Uterus (tissue), 3 donors: ENCODE measurements at regions not wholly inside any gene's neighbourhood (a gene's known extent, or its start where the extent isn't known, plus 50 kb on each side); places are given as distances from the start of the nearest gene placed in this dataset.

ENCODE experiments used
- DNase-seq, 2 donors: peaks; one replicate each; pipeline ENCODE4 v3.0.0-alpha.2; 2019 to 2020
- H3K27ac ChIP-seq, 2 donors: fragments of 200-600 bp; sonication (generic); 1 replicate in 1 of 2; 2 replicates in 1 of 2; pipeline ENCODE4 v1.5.1; 2016 to 2018
- H3K27me3 ChIP-seq, 2 donors: fragments of 200-600 bp; sonication (generic); one replicate each; pipeline ENCODE4 v1.5.1; 2018 to 2019; ENCODE audit warnings: control low read depth in 1 of 2
- H3K36me3 ChIP-seq, 2 donors: fragments of 200-600 bp; sonication (generic); one replicate each; pipeline ENCODE4 v1.5.1; 2019; ENCODE audit warnings: control low read depth in 1 of 2
- H3K4me1 ChIP-seq, 2 donors: fragments of 200-600 bp; sonication (generic); one replicate each; pipeline ENCODE4 v1.5.1; 2018 to 2019; ENCODE audit warnings: control low read depth in 1 of 2
- H3K4me3 ChIP-seq, 2 donors: fragments of 200-600 bp; sonication (generic); 1 replicate in 1 of 2; 2 replicates in 1 of 2; pipeline ENCODE4 v1.5.1; 2018 to 2019; ENCODE audit warnings: mild to moderate bottlenecking in 1 of 2
- H3K9me3 ChIP-seq, 2 donors: fragments of 200-600 bp; sonication (generic); one replicate each; pipeline ENCODE4 v1.5.1; 2019; ENCODE audit warnings: control low read depth in 1 of 2
- POLR2A ChIP-seq, 2 donors: fragments of 450-650 bp; IDR thresholded peaks; one replicate each; pipeline ENCODE4 v1.6.1; 2016; ENCODE audit warnings: antibody characterized with exemption in 2 of 2, mild to moderate bottlenecking in 1 of 2, moderate library complexity in 1 of 2
- intact Hi-C: fragments of 100-400 bp; cut with DNase I; formaldehyde crosslinking; loops from one replicate; pipeline ENCODE4 v1.15.1; 2023; ENCODE audit warnings: low total_unique reads
- TF ChIP-seq, protein P1 (sequence below), 4 experiments: fragments of 200-600 bp in 2 of 4; fragments of 450-650 bp in 2 of 4; sonication (generic) in 2 of 4; IDR thresholded peaks; one replicate each; pipeline ENCODE4 v1.5.1; 2016 to 2019; ENCODE audit warnings: antibody characterized with exemption in 4 of 4, mild to moderate bottlenecking in 2 of 4, moderate library complexity in 1 of 4
- donor health status: DM: yes; HTN: yes; CAD: no.

DNA sequence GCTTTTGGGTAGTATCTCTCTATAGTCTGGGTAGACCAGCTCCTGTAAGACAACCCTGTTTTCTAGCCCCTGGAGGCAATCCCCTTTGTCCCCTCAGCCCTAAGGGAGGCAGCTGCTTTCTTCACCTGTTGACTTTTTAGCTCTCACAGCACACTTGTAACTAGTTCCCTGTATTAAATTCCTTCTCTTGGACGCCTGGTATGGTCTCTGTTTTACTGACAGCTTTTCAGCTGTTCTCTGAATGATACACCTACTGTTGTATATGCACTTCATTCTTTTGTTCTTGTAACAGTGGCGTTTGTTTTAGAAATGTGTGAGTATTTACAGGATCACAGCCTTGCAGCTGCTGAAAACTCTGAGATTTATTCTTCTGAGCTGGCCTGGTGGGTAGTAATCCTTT lies 413.0 kb upstream of the RBMS3 start:
- H3K36me3 ChIP-seq, result no peaks in the 10 kb centered on the region
- no peak for TF ChIP-seq POLR2A (IDR thresholded peaks at IDR 0.05)
- TF ChIP-seq, protein P1, sequence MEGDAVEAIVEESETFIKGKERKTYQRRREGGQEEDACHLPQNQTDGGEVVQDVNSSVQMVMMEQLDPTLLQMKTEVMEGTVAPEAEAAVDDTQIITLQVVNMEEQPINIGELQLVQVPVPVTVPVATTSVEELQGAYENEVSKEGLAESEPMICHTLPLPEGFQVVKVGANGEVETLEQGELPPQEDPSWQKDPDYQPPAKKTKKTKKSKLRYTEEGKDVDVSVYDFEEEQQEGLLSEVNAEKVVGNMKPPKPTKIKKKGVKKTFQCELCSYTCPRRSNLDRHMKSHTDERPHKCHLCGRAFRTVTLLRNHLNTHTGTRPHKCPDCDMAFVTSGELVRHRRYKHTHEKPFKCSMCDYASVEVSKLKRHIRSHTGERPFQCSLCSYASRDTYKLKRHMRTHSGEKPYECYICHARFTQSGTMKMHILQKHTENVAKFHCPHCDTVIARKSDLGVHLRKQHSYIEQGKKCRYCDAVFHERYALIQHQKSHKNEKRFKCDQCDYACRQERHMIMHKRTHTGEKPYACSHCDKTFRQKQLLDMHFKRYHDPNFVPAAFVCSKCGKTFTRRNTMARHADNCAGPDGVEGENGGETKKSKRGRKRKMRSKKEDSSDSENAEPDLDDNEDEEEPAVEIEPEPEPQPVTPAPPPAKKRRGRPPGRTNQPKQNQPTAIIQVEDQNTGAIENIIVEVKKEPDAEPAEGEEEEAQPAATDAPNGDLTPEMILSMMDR (IDR thresholded peaks at IDR 0.05), result no peak
- H3K9me3 ChIP-seq, result no peaks in the 10 kb centered on the region
- no peaks in the 10 kb centered on the region for H3K27me3 ChIP-seq
- DNase-seq, result no peak
- intact Hi-C loops, result no loop called here
- H3K4me3 ChIP-seq, result no peak overlapping the region
- no peaks in the 10 kb centered on the region for H3K4me1 ChIP-seq
- H3K27ac ChIP-seq, result no peak overlapping the region

DNA sequence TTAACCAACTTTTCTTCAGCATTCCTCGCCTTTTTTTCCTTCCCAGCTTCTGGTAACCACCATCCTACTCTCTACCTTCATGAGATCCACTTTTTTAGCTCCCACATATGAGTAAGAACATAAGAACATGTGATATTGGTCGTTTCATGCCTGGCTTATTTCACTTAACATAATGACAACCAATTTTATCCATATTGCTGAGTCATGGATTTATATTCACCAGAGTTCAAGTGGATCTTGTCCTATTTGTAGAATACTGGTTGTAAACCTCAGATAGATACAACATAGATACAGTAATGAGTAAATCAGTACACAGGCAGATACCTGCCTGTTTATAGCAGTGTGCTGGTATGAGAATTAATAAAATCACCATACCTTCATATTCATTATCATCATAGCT lies 412.0 kb upstream of the RBMS3 start:
- H3K4me3 ChIP-seq, result no peak overlapping the region
- H3K9me3 ChIP-seq, result no peaks in the 10 kb centered on the region
- TF ChIP-seq, protein P1 (IDR thresholded peaks at IDR 0.05), result no peak
- TF ChIP-seq POLR2A (IDR thresholded peaks at IDR 0.05), result no peak
- intact Hi-C loops, result no loop called here
- no peaks in the 10 kb centered on the region for H3K27me3 ChIP-seq
- no peaks in the 10 kb centered on the region for H3K36me3 ChIP-seq
- H3K27ac ChIP-seq, result no peak overlapping the region
- no peaks in the 10 kb centered on the region for H3K4me1 ChIP-seq
- DNase-seq, result no peak

DNA sequence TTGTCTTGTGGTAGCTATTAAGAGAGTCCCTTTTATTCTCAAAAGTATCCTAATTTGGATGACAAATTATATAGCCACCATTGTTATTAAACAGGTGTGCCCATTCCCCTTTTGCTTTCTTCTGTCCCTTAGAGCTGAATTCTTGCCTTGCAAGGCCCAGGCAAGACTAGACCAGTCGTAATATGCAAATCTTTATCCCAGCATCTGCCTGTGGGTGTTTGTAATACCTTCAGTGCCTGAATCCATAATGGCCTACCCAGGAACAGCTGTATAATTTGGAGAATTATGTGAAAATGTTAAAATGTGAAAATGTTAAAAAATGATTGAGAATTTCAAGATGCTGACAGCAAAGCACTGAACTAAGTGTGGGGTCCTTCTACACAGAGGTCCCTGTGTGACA lies 403.0 kb upstream of the RBMS3 start:
- Histone ChIP-seq H3K27me3 (no peaks in the 10 kb centered on the region), H3K36me3 (no peaks in the 10 kb centered on the region), H3K4me1 (no peaks in the 10 kb centered on the region), H3K27ac (no peak overlapping the region), H3K4me3 (no peak overlapping the region), H3K9me3 (no peaks in the 10 kb centered on the region)
- intact Hi-C loops, result no loop called here
- no peak for DNase-seq
- TF ChIP-seq POLR2A (IDR thresholded peaks at IDR 0.05), result no peak
- TF ChIP-seq, protein P1 (IDR thresholded peaks at IDR 0.05), result no peak

DNA sequence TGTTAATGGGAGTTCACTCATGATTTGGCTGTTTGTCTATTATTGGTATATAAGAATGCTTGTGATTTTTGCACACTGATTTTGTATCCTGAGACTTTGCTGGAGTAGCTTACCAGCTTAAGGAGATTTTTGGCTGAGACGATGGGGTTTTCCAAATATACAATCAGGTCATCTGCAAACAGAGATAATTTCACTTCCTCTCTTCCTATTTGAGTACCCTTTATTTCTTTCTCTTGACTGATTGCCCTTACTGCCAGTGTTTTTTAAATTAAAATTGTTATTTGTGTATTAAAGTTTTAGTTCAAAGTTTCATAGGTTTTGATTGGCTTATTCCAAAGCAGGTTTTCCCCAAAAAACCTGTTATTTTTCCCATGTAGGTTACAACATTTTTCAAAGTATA lies 390.5 kb upstream of the RBMS3 start:
- no peak overlapping the region for H3K27ac ChIP-seq
- H3K4me1 ChIP-seq, result no peaks in the 10 kb centered on the region
- DNase-seq, result no peak
- no peaks in the 10 kb centered on the region for H3K36me3 ChIP-seq
- no peaks in the 10 kb centered on the region for H3K9me3 ChIP-seq
- no peaks in the 10 kb centered on the region for H3K27me3 ChIP-seq
- H3K4me3 ChIP-seq, result no peak overlapping the region
- intact Hi-C loops, result no loop called here
- no peak for TF ChIP-seq POLR2A (IDR thresholded peaks at IDR 0.05)
- TF ChIP-seq, protein P1 (IDR thresholded peaks at IDR 0.05), result no peak

DNA sequence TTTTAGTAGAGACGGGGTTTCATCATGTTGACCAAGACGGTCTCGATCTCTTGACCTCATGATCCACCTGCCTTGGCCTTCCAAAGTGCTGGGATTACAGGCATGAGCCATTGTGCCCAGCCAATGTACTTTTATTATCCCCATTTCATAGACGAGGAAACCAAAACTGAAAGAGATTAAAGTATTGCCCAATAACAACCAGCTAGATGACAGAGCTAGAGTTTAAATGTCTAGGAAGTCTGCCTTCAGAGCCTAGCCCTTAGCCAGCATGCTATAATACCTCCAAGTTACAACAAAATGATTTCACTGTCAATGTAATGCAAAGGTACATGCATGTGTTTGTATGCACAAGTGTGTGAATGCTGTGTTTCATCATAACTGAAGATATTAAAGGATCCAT lies 389.4 kb upstream of the RBMS3 start:
- H3K36me3 ChIP-seq, result no peaks in the 10 kb centered on the region
- DNase-seq, result no peak

More for the DNA sequence above, 389.4 kb upstream of the RBMS3 start:
- TF ChIP-seq POLR2A (IDR thresholded peaks at IDR 0.05), result no peak
- TF ChIP-seq, protein P1 (IDR thresholded peaks at IDR 0.05), result no peak
- Histone ChIP-seq H3K4me1 (no peaks in the 10 kb centered on the region), H3K4me3 (no peak overlapping the region), H3K27me3 (no peaks in the 10 kb centered on the region), H3K27ac (no peak overlapping the region), H3K9me3 (no peaks in the 10 kb centered on the region)
- intact Hi-C loops, result no loop called here
